Pulmonary artery endothelial cell (primary cell): ENCODE measurements at regions not wholly inside any gene's neighbourhood (a gene's known extent, or its start where the extent isn't known, plus 50 kb on each side); places are given as distances from the start of the nearest gene placed in this dataset.
"Not testable (repeated sequence)": the region's sequence is repeated elsewhere in the genome, so short reads cannot be mapped to it uniquely, and the experiment has no call there.

Source experiments
- DNase-seq: peaks from one replicate; pipeline ENCODE4 v3.0.0-alpha.2; 2011; ENCODE audit warnings: low read depth, low spot score

DNA sequence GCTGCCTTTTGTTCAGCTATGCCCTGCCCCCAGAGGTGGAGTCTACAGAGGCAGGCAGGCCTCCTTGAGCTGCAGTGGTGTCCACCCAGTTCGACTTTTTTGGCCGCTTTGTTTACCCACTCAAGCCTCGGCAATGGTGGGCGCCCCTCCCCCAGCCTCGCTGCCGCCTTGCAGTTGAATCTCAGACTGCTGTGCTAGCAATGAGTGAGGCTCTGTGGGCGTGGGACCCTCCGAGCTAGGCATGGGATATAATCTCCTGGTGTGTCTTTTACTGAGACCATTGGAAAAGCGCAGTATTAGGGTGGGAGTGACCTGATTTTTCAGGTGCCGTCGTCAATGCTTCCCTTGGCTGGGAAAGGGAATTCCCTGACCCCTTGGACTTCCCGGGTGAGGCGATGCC lies 279.3 kb downstream of the PTH2R start:
- not testable (repeated sequence) for DNase-seq

DNA sequence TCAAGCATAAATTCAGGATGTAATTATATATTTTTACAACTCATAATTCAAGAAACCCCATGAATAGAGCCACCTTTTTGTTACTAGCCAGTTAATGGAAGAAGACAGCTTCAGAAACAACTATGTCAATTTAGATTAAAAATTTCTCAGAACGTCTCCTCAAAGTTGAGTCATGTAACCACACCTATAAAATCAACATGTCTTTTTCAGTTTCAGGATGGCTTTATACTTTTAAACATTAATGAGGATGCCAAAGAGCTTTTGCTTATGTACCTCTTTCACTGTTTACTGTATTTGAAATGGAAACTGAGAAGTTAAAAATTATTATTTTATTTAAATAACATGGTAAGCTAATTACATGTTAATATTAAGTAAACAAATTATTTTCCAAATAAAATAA lies 280.1 kb downstream of the PTH2R start:
- no peak for DNase-seq

DNA sequence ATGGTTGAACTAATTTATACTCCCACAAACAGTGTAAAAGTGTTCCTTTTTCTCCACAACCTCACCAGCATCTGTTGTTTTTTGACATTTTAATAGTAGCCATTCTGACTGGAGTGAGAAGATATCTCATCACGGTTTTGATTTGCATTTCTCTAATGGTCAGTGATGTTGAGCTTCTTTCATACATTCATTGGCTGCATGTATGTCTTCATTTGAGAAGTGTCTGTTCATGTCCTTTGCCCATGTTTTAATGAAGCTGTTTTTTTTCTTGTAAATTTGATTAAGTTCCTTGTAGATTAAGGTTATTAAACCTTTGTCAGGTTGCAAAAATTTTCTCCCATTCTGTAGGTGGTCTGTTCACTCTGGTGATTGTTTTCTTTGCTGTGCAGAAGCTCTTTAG lies 281.1 kb downstream of the PTH2R start:
- DNase-seq, result not testable (repeated sequence)

DNA sequence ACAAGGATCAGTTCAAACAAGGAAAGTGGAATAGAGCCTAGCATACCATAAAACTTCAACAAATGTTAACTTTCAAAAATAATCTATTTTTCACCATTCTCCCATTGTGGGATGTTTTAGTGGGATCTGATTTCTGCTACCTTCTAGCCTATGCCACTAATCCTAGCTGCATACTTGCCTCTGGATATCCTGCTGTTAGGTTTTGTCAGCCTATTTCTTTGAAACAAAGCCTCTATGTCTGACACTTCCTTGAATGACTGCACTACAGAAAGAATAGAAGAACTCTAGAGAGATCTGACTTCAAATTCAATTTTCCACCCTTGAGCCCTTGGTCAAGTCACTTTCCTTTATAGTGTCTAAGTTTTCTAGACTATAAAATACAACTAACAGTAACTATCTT lies 291.5 kb downstream of the PTH2R start:
- no peak for DNase-seq

DNA sequence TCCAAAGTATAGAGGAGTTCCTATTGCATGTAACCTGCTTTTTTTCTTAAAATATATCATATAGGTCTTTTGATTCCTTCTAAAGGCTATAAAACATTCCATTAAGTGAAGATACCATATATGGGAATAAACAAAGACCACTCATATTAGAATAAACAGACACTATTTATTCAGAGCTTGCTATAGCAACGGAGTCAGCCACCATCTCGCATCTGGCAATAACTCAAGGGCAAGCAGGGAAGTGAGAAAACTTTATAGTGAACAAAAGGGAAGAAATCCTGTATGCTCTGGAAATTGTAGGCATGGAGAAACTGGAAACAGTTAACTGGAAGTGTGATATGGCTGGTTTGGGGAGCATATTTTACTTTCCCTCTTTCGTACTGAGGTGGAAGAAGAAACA lies 301.9 kb downstream of the PTH2R start:
- DNase-seq, result no peak

DNA sequence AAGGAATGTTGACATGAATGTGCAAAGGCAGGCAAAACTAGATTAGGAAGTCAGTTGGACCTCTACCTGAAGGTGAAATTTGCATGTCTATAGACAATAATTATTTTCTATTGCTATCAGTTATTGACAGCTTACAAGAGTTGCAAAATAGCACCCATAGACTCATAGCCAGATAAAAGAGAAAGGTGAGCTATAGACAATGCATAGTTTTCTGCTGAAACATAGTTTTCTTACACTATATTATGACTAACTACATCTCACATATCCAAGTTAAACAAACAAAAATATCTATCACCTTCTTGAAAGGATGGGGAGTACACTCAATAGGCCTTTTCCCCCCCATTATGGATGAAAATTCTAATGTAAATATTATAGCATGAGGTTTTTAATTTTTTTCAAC lies 305.0 kb downstream of the PTH2R start:
- no peak for DNase-seq

DNA sequence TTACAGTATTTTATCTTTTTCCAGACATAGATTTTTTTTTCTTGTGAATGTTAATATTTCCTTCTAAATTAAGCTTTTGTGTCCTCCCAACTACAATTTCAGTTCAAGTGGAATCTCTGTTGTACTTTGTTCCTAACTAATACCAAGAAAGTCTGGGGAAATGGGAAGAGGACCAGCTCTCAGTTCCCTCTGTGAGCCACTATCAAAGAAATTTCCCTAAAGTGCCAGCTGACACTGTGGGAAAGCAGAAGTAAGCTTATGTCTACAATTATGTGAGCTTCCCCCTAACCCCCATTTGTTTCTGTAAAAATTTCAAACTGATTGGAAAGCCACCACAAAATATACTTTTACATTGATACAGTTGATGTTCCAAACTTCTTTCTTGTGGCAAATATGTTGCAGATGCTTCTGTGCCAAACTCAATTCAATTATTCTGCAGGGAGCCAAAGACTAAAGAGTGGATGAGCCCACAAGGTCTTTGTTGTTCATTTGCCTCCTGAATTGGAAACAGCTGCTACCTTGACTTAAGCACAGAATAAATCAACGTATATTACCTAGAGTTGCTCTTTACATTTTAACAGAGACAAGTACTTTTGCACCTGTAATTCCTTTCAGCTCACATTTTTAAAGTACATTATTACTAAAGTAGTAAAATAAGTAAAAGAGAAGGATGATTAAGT lies 306.6 kb downstream of the PTH2R start:
- no peak for DNase-seq

DNA sequence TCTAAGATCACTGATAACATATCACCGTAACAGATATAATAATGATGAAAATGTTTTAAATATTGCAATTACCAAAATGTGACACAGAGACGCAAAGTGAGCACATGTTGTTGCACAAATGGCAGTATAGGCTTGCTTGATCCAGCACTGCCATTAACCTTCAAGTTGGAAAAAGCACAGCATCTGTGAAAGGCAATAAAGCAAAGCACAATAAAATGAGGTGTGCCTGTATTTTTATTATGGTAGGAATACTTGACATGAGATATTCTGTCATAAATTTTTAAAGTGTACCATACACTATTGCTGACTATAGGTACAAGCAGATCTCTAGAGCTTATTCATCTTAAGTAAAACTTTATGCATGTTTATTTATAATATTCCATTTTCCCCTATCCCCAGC lies 312.2 kb downstream of the PTH2R start:
- no peak for DNase-seq

DNA sequence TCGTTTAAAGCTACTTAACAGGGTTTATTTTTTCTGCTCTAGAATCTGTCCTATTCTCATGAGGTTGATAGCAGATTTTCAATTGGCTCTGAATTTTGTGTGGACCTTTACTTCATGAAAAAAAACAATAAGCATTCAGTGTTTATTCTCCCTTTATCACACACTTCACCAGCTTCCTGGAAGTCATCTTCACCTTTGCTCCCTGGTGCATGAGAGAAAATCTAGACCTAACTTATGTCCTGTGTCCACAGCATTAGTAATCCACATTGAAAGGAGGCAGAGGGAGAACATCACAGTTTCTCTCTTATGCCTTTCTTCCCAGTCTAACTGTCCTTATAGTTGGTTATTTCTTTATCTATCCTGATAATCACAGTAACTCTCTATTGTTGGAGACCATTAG lies 316.1 kb downstream of the PTH2R start:
- no peak for DNase-seq

DNA sequence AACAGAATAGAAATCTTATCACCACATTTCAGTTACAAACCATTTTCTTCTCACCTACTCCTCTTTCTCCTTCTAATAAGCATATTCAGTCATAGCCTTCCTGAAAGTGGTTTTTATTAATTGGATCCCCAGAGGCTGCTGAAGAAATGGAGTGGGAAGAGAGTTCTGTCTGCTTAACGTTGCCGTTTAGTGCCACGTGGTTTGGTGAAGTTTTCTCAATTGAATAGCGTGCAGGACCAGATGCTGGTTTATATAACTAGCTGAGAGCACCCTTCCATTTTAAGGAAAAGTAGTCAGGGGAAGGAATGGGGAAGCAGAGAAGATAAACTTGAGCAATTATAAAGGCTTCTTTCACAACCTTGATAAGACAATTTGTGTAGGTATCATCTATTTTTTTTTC lies 318.7 kb downstream of the PTH2R start:
- DNase-seq, result no peak

DNA sequence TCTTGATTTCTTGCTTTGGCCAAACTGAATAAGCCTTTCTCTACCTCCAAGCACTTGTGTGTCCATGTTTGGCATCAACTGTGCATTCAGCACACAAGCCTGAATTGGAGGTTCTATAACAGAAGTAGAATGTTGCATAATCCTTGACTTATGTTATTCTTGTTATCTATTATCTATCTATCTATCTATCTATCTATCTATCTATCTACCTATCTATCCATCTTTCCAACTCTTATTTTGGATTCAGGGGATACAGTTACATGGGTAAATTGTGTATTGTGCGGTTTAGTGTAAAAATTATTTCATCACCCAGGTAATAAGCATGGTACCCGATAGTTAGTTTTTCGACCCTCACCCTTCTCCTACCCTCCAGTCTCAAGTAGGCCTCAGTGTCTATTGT lies 319.6 kb downstream of the PTH2R start:
- DNase-seq, result no peak

DNA sequence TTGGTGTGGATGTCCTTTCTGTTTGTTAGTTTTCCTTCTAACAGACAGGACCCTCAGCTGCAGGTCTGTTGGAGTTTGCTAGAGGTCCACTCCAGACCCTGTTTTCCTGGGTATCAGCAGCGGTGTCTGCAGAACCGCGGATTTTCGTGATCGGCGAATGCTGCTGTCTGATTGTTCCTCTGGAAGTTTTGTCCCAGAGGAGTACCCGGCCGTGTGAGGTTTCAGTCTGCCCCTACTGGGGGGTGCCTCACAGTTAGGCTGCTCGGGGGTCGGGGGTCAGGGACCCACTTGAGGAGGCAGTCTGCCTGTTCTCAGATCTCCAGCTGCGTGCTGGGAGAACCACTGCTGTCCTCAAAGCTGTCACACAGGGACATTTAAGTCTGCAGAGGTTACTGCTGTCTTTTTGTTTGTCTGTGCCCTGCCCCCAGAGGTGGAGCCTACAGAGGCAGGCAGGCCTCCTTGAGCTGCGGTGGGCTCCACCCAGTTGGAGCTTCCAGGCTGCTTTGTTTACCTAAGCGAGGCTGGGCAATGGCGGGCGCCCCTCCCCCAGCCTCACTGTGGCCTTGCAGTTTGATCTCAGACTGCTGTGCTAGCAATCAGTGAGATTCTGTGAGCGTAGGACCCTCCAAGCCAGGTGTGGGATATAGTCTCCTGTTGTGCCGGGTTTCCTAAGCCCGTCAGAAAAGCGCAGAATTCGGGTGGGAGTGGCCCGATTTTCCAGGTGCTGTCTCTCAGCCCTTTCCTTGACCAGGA lies 345.2 kb downstream of the PTH2R start:
- DNase-seq, result not testable (repeated sequence)

DNA sequence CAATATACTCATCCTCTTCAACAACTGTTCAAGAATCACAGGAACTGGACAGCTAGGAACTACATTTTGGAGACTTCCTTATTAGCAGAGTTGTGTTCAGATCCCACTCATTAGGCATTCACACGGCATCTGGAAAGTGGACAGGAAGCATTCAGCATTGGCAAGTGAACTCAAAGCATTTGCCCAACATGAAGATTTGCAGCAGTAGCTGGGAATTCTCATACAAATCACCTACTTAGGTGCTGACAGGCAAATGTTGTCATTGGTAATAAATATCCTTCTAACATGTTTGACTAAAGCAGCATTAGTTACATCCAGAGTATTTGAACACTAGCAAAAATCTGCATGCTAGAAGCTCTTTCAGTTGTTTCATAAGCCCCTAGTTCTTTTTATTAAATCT lies 350.8 kb downstream of the PTH2R start:
- DNase-seq, result no peak

DNA sequence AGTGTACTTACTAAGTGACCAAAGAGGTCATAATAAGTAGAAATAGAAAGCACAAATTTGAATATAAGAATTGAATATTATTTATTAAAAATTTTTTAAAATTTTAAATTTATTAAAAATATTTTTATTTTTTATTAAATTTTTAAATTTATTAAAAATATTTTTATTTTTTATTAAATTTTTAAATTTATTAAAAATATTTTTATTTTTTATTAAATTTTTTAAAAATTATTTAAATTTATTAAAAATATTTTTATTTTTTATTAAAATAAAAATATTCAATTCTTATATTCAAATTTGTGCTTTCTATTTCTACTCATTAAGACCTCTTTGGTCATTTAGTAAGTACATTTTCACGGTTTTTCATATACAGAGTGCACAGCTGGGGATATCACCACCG lies 366.5 kb downstream of the PTH2R start:
- not testable (repeated sequence) for DNase-seq

DNA sequence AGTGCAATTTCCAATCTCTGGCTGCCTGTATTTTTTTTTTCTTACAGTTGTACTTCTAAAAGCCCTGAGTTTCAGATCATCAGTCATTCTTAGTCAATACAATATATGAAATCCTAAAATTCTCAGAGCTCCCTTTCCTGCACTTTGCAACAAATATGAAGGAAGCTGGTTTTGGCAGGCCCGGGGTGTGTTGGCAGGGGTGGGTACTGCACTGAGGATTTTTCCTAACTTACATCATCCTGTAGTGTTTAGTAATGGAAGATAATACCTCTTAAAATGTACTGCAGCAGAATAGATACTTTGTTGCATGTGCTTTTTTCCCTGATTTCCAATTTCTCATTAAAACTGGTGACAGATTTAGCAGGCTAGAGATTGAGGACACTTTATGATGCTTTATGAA lies 374.6 kb downstream of the PTH2R start:
- no peak for DNase-seq

DNA sequence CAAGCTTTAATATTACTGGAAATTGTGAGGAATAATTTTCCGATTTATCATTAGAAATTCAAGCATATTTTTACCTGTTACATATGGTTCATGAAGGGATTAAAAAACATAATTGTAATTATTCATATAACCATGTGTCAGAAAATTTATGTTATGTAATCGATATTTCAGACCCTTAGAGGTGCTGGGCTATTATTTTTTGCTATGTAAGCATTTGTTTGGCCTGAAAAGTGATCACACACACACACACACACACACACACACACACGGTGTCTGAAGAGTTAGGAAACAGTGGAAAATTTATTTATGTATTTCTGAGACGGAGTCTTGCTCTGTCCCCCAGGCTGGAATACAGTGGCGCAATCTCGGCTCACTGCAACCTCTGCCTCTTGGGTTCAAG lies 375.5 kb downstream of the PTH2R start:
- no peak for DNase-seq

DNA sequence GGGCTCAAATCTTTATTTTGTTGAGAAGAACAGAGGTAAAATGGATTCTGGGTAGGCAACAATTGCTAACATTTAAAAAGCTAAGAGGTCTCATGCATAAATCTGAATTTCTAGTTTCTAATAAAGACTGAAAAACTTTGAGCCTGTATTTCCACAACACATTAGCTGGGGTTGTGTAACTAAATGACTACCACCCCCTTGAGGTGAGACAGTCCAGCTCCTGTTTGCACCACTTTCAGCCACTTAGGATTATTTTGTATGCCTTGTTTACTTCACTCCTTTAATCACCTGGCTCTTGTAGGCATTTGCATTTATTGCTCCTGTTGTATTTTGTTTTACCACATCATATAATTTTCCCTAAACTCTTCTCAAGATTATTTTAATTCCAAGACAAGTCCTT lies 376.6 kb downstream of the PTH2R start:
- DNase-seq, result no peak

DNA sequence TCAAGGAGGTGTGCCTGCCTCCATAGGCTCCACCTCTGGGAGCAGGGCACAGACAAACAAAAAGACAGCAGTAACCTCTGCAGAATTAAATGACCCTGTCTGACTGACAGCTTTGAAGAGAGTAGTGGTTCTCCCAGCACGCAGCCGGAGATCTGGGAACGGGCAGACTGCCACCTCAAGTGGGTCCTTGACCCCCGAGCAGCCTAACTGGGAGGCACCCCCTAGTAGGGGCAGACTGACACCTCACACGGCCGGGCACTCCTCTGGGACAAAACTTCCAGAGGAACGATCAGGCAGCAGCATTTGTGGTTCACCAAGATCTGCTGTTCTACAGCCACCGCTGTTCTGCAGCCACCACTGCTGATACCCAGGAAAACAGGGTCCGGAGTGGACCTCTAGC lies 378.2 kb downstream of the PTH2R start:
- DNase-seq, result not testable (repeated sequence)

DNA sequence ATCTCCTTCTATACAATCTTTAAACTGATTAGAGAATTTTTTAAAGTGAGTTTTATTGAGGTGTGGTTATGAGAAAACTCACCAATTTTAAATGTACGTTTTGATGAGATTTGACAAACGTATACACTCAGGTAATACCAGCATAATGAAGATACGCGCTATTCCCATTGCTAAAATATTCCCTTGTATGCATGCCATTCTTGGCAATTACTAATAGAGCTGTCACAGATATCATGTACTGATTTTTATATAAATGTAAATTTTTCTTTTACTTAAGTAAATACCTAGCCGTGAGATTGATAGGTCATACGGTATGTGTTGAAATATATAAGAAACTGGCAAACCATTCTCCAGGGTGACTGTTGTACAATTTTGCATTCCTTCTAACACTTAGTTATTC lies 384.7 kb downstream of the PTH2R start:
- no peak for DNase-seq

DNA sequence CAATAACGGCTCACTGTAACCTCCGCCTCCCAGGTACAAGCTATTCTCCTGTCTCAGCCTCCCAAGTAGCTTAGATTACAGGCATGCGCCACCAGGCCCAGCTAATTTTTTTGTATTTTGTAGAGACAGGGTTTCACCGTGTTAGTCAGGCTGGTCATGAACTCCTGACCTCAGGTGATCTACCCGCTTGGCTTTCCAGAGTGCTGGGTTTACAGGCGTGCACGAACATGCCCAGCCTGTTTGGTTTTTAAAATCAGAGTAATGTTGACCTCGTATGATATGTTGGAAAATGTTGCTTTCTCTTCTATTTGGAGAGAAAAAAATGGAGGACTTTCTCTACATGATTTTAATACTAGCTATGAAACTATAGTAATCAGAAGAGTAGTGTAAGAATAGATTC lies 386.2 kb downstream of the PTH2R start:
- no peak for DNase-seq

DNA sequence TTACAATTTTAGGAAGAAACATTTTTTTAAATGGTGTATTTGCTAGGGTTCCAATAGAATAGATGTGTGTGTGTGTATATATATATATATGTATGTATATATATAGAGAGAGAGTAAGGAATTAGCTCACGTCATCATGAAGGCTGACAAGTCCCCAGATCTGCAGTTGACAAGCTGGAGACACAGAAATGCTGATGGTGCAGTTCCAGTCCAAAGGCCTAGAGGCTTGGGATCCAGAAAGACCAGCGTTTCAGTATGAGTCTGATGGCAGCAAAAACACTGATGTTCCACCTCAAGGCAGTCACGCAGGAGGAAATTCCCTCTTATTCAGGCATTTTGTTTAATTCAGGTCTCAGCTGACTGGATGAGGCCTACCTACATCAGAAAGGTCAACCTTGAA lies 386.8 kb downstream of the PTH2R start:
- no peak for DNase-seq

DNA sequence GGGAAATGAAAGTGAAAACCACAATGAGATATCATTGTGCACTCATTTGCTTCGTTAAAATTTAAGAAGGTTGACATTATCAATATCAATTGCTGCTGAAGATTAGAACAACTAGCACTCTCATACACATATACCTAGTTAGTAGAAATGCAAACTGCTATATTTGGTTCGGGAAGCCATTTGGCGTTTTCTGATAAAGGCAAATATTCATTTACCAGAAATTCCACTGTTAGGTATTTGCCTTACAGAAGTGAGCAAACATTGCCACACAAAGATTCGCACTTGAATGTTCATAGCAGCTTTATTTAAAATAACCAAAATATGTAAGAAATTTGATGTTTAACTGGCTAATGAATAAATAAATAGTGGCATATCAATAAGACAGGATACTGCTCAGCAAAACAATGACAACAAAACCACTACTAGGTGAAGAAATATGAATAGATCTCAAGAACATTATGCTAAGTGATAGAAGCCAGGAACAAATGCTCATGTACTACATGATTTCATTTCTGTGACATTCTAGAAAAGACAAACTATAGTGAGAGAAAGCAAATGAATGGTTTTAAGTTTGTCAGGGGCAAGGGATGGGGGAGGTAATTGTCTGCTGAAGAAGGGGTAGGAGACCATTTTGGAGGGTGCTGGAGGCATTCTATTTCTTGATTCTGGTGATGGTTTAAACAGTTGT lies 387.8 kb downstream of the PTH2R start:
- DNase-seq, result no peak

DNA sequence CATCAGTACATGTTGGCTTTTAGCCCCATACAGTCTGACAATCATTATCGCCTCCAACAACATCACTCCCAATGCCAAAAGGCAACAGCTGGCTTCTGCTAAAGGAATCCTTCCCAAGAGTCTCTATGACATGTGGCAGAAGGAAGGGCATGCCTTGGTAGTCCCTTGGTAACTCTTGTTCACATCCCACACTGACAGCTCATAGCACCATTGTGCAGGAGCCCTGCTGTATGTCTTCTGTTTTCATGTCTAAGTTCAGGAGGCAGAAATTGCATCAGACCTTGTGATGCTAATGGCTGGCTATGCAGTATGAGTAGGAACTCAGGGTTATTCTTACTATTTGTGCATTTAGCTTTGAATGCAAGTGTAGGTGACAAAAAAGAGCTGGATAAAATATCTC lies 392.1 kb downstream of the PTH2R start:
- DNase-seq, result no peak
